Hippocampal formation (tissue), 2 donors: ENCODE measurements at regions not wholly inside any gene's neighbourhood (a gene's known extent, or its start where the extent isn't known, plus 50 kb on each side); places are given as distances from the start of the nearest gene placed in this dataset.
"Not testable (repeated sequence)": the region's sequence is repeated elsewhere in the genome, so short reads cannot be mapped to it uniquely, and the experiment has no call there.

Experiments used
- DNase-seq, 2 donors: peaks; one replicate each; lab custom pipeline; 2025; lab: John Stamatoyannopoulos, UW

DNA sequence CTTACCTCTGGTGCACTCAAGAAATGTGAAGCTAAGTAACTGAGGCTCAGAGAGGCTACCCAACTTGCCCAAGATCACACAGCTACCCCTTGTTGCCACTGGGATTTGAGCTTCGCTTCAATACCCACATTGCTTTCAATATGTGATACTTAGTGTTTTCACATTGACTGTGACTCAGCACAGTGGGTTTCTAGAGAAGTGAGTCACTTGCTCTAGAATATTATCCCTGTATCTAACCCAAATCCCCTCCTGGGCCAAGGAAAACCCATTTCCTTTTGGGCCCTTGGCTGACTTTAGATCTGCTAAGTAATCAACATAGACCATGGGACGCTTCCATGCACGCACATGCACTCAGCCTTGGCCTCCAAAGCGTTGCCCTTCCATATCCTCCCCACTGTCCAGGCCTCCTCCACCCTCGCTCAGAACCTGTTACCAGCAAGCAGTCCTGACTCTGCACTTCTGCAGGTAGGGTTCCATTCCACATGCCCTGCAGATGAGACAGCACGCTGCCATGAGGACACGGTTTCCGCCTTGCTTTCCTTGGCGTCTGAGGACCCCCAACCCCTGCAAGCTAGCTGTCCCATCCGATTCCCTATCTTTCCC, 87.7 kb upstream of the CHST15 start:
- DNase-seq = no peak

GRCh38 chr10:124180044-124180745, 86.8 kb upstream of the CHST15 start:
- DNase-seq = no peak

- DNase-seq = no peak
Observed at GRCh38 chr10:124179308-124180043, 86.1 kb upstream of the CHST15 start.

DNA sequence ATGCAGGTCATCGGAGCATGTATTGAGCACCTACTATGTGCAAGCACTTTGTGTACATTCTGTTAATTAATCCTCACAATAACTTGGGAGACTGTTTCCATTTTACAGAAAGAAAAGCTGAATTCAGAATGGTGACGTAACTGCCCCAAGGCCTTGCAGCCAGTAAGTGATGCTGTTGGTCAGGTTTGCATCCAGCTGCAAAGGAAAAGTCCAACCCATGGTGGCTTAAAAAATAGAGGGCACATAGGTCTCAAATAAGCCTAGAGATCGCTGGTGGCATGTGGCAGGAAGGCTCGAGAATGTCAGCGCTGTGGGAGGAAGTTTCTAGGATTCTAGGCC, 83.8 kb upstream of the CHST15 start:
- no peak for DNase-seq

DNA sequence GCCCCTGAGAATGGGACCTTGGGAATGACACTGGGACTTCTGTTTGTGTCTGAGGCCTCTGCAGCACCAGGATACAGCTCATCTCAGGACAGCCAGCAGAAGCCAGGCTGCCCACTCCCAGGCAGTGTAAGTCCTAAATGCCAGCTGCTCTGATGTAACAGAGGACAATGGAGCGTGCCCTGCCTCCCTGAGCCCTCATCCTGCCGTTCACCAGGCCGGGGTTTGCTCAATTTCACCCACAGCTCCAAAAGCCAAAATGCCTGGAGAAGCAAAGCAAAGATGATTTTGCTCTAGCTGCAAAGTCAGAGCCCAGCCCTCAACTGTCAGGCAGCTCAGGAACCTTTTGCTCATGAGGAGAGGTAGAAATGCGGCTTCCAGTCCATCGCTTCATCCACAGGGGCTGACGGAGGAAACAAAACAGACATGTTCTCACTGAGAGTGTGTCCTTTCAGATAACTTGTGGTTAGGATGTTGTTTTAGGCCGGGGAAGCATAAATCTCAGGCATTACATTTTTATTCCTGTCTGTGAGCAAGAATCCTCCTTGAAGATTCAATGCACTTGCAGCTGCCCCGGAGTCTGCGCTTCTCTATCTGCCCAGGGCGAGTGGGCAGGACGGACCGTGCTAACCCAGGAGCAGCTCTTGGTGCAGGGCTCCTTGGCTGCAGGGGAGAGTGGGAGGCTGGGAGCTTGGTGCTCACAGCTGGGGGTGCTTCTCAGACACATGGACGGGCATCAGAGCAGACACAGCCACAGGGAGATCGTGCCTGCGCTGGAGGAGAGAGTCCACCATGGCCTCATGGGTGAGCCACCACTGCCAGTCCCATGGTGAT, 83.2 kb upstream of the CHST15 start:
- DNase-seq = no peak

- no peak for DNase-seq
Observed at GRCh38 chr10:124175701-124176348, 82.4 kb upstream of the CHST15 start.

GRCh38 chr10:124174673-124175645, 81.6 kb upstream of the CHST15 start:
- DNase-seq = no peak

GRCh38 chr10:124174071-124174566, 80.7 kb upstream of the CHST15 start:
- DNase-seq = no peak

- DNase-seq = no peak
Observed at GRCh38 chr10:124173298-124173900, 80.0 kb upstream of the CHST15 start.

- no peak for DNase-seq
Observed at GRCh38 chr10:124172181-124172916, 79.0 kb upstream of the CHST15 start.

- no peak for DNase-seq
Observed at GRCh38 chr10:124171561-124171960, 78.2 kb upstream of the CHST15 start.

DNA sequence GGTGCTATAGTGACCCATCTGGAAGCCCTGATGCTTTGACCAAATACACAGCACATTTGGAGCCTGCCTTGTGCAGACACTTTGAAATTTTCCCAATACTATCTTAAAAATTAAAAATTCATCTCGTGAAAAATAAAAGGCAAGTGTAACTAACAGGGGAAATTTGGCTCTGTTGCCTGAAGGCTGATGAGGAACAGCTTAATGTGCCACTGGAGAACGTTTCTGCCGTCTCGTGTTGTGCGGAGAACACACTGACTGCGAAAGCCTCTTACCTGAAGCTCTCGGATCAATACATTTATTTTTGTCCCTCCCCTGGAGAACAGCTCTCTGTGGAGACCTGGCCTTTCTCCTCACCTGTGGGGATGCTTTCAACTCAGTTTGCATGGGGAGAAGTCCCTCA, 77.2 kb upstream of the CHST15 start:
- DNase-seq = no peak

- DNase-seq = no peak
Observed at GRCh38 chr10:124168991-124169802, 75.8 kb upstream of the CHST15 start.

DNA sequence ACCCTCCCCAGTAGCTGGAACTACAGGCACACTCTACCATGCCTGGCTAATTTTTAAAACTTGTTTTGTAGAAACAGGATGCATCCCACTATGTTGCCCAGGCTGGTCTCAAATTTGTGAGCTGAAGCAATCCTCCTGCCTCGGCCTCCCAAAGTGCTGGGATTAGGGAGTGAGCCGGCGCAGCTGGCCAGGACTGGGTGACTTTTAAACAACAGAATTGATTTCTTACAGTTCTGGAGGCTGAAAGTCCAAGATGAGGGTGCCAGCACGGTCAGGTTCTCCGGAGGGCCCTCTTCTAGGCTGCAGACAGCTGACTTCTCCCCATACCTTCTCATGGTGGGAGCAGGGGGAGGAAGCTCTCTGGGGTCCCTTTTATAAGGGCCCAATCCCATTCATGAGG, 75.2 kb upstream of the CHST15 start:
- DNase-seq = no peak

- not testable (repeated sequence) for DNase-seq
Observed at GRCh38 chr10:124167925-124168324, 74.5 kb upstream of the CHST15 start.

DNA sequence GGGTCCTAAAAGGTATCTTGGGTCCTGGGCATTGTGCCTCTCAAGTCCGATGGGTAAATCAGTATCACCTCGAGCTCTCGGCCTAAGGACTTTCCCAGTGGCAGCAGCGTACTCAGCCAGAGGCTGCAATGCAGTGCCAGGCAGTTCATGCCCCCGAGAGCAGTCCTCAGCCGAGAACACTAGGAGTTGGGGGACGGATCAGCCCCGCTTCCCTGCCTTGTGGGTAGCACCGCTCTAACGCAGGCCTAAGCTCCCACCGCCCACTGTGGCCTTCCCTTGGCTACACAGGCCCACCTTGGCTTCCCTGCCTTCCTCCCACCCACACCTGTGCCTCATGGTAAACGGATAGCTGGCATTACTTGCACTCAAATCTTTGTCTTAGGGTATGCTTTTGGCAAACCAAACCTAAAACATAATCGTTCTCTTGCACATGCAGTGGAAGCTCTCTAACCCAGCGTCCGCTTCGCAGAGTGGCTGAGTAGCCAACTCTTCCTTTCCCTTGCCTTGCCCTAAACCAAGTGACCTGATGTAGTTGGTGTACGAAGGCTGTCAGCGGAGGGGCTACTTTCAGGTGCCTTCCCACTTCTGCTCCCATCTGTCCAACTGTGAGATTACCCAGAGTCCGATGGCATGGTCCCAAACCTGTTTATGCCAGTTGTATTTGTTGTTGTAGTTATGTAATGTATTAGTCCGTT, 73.2 kb upstream of the CHST15 start:
- DNase-seq = no peak

DNA sequence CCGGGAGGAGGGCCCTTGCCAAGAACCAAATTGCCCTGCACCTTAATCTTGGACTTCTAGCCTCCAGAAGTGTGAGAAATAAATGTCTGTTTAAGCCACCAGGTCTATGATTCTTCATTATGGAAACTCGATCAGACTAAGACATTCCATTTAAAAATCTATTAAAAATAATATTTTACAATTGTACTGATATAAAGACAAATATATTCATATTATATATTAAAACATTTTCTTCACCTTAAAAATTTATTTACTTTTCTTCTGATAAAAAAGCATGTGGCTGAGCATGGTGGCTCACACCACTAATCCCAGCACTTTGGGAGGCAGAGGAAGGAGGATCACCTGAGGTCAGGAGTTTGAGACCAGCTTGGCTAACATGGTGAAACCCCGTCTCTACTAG, 72.4 kb upstream of the CHST15 start:
- DNase-seq = no peak

GRCh38 chr10:124165311-124165710, 71.9 kb upstream of the CHST15 start:
- DNase-seq = no peak
